Karpas-422 (cell line): ENCODE measurements at regions not wholly inside any gene's neighbourhood (a gene's known extent, or its start where the extent isn't known, plus 50 kb on each side); places are given as distances from the start of the nearest gene placed in this dataset.

ENCODE experiments used
- DNase-seq: peaks from one replicate; pipeline ENCODE4 v3.0.0-alpha.2; 2015
- H2AFZ ChIP-seq: fragments of 200-600 bp; sonication (generic); 2 replicates; pipeline ENCODE4 v1.6.1; 2014; ENCODE audit warnings: antibody characterized with exemption, low read length, mixed read lengths
- H3K27ac ChIP-seq: fragments of 200-600 bp; sonication (generic); 2 replicates; pipeline ENCODE4 v1.5.1; 2014; ENCODE audit warnings: mild to moderate bottlenecking, low read length, moderate library complexity
- H3K27me3 ChIP-seq: fragments of 200-600 bp; sonication (generic); 2 replicates; pipeline ENCODE4 v1.6.1; 2014; ENCODE audit warnings: low read length, mixed read lengths
- H3K36me3 ChIP-seq: fragments of 200-600 bp; sonication (generic); 2 replicates; pipeline ENCODE4 v1.6.1; 2014; ENCODE audit warnings: low read length, mixed read lengths; ENCODE audit not compliant: insufficient read depth
- H3K4me1 ChIP-seq: fragments of 200-600 bp; sonication (generic); 2 replicates; pipeline ENCODE4 v1.6.1; 2014; ENCODE audit warnings: mild to moderate bottlenecking, low read length, mixed read lengths
- H3K4me2 ChIP-seq: fragments of 200-600 bp; sonication (generic); 2 replicates; pipeline ENCODE4 v1.6.1; 2014; ENCODE audit warnings: low read length, low read depth, mild to moderate bottlenecking; ENCODE audit not compliant: poor library complexity, severe bottlenecking
- H3K4me3 ChIP-seq: fragments of 200-600 bp; sonication (generic); 2 replicates; pipeline ENCODE4 v1.5.1; 2014; ENCODE audit warnings: mild to moderate bottlenecking, antibody characterized with exemption, low read length, mixed read lengths
- H3K79me2 ChIP-seq: fragments of 200-600 bp; sonication (generic); 2 replicates; pipeline ENCODE4 v1.6.1; 2014; ENCODE audit warnings: mild to moderate bottlenecking, low read length, mixed read lengths
- H3K9ac ChIP-seq: fragments of 200-600 bp; sonication (generic); 2 replicates; pipeline ENCODE4 v1.6.0; 2014; ENCODE audit warnings: low read length
- H3K9me2 ChIP-seq: fragments of 200-600 bp; sonication (generic), shearing (Covaris generic); replicated peaks from 2 replicates; pipeline ENCODE4 v1.6.0; 2014; ENCODE audit warnings: mild to moderate bottlenecking, low read length, moderate library complexity; ENCODE audit not compliant: insufficient read depth
- H3K9me3 ChIP-seq: fragments of 300-700, 200-600 bp; sonication (generic); 2 replicates; pipeline ENCODE4 v1.6.1; 2014; ENCODE audit warnings: low read length, mixed read lengths
- H4K20me1 ChIP-seq: fragments of 200-600 bp; sonication (generic); 2 replicates; pipeline ENCODE4 v1.6.1; 2014; ENCODE audit warnings: mild to moderate bottlenecking, antibody characterized with exemption, low read length, low read depth; ENCODE audit not compliant: insufficient read depth

- no peaks in the 10 kb centered on the region for H3K9me3 ChIP-seq
- no peak overlapping the region for H3K4me3 ChIP-seq
- no peak overlapping the region for H2AFZ ChIP-seq
- H3K79me2 ChIP-seq, result no peaks in the 10 kb centered on the region
- no peaks in the 10 kb centered on the region for H3K27me3 ChIP-seq
- no peak overlapping the region for H3K9ac ChIP-seq
- no peak overlapping the region for H3K27ac ChIP-seq
- no peak for DNase-seq
- H3K4me2 ChIP-seq, result no peak overlapping the region
- H3K9me2 ChIP-seq, result no peaks in the 10 kb centered on the region
- no peaks in the 10 kb centered on the region for H4K20me1 ChIP-seq
- H3K4me1 ChIP-seq, result no peaks in the 10 kb centered on the region
- H3K36me3 ChIP-seq, result no peaks in the 10 kb centered on the region
Measured at GRCh38 chr2:120867290-120868241, 131.9 kb downstream of the GLI2 start.

- H3K4me3 ChIP-seq, result no peak overlapping the region
- no peak overlapping the region for H3K9ac ChIP-seq
- no peaks in the 10 kb centered on the region for H3K36me3 ChIP-seq
- H3K9me2 ChIP-seq, result no peaks in the 10 kb centered on the region
- H4K20me1 ChIP-seq, result no peaks in the 10 kb centered on the region
- no peaks in the 10 kb centered on the region for H3K27me3 ChIP-seq
- DNase-seq, result no peak
- H3K4me2 ChIP-seq, result no peak overlapping the region
- no peak overlapping the region for H3K27ac ChIP-seq
- no peaks in the 10 kb centered on the region for H3K4me1 ChIP-seq
- no peaks in the 10 kb centered on the region for H3K9me3 ChIP-seq
- H3K79me2 ChIP-seq, result no peaks in the 10 kb centered on the region
- H2AFZ ChIP-seq, result no peak overlapping the region
Measured at GRCh38 chr2:120868366-120868765, 132.7 kb downstream of the GLI2 start.

GRCh38 chr2:120869036-120869729 is 133.5 kb downstream of the GLI2 start:
- Histone ChIP-seq H3K9ac (no peak overlapping the region), H3K4me1 (no peaks in the 10 kb centered on the region), H3K27ac (no peak overlapping the region), H4K20me1 (no peaks in the 10 kb centered on the region), H3K79me2 (no peaks in the 10 kb centered on the region), H3K4me3 (no peak overlapping the region), H3K36me3 (no peaks in the 10 kb centered on the region), H3K4me2 (no peak overlapping the region), H3K9me2 (no peaks in the 10 kb centered on the region), H3K9me3 (no peaks in the 10 kb centered on the region), H3K27me3 (no peaks in the 10 kb centered on the region), H2AFZ (no peak overlapping the region)
- DNase-seq, result no peak

GRCh38 chr2:120869730-120870466 is 134.2 kb downstream of the GLI2 start:
- Histone ChIP-seq H4K20me1 (no peaks in the 10 kb centered on the region), H3K79me2 (no peaks in the 10 kb centered on the region), H3K27me3 (no peaks in the 10 kb centered on the region), H3K4me1 (no peaks in the 10 kb centered on the region), H3K27ac (no peak overlapping the region), H2AFZ (no peak overlapping the region), H3K9me3 (no peaks in the 10 kb centered on the region), H3K36me3 (no peaks in the 10 kb centered on the region), H3K9me2 (no peaks in the 10 kb centered on the region), H3K4me3 (no peak overlapping the region), H3K9ac (no peak overlapping the region), H3K4me2 (no peak overlapping the region)
- DNase-seq, result no peak

DNA sequence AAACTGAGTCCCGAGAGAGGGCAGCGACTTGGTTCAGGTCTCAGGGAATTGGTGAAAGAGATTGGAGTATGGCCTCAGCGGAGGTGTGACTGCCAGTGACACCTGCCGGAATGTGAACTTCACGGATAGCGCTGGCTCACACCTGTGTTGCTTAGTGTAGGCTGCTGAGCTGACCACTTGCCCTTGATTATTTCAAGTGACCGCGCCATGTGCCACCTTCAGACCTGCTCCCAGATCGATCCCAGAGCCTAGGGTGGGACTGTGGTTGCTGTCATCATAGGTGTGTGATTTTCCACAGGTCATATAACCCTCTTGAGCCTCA is 134.8 kb downstream of the GLI2 start:
- Histone ChIP-seq H3K27ac (no peak overlapping the region), H4K20me1 (no peaks in the 10 kb centered on the region), H3K79me2 (no peaks in the 10 kb centered on the region), H3K9me2 (no peaks in the 10 kb centered on the region), H3K4me2 (no peak overlapping the region), H3K36me3 (no peaks in the 10 kb centered on the region), H3K27me3 (no peaks in the 10 kb centered on the region), H3K4me1 (no peaks in the 10 kb centered on the region), H3K9ac (no peak overlapping the region), H2AFZ (no peak overlapping the region), H3K9me3 (no peaks in the 10 kb centered on the region), H3K4me3 (no peak overlapping the region)
- no peak for DNase-seq

DNA sequence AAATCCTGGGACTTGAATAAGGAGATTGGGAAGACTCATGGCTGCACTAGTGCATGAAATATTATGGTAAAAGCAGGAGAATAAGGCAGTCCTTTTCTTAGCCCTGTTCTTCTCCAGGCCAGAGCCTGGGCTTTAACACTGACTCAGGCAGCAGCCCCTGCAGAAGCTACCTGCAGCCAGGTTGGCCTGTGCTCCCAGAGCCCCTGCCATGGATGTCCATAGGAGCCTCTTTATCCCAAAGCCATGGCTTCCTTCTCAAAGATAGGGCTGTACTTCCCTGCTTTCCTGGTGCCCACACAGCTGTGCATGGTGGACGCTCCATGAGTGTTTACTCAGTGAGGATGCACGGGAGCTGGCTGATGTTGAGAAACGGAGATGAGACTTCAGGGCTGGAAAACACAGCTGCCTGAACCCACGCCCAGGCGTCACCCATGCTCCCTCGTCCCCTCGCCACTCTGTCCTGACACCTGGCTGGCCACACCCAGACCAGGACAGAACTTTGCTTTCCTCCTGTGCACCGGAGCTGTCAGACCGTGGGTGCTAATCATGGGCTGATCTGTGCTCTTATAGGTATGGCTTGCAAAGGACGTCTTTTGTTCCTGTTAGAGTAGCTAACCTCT is 135.5 kb downstream of the GLI2 start:
- Histone ChIP-seq H3K9me2 (no peaks in the 10 kb centered on the region), H4K20me1 (no peaks in the 10 kb centered on the region), H3K4me1 (no peaks in the 10 kb centered on the region), H3K27me3 (no peaks in the 10 kb centered on the region), H3K9ac (no peak overlapping the region), H3K36me3 (no peaks in the 10 kb centered on the region), H3K4me2 (no peak overlapping the region), H3K4me3 (no peak overlapping the region), H3K9me3 (no peaks in the 10 kb centered on the region), H3K79me2 (no peaks in the 10 kb centered on the region), H3K27ac (no peak overlapping the region), H2AFZ (no peak overlapping the region)
- no peak for DNase-seq

DNA sequence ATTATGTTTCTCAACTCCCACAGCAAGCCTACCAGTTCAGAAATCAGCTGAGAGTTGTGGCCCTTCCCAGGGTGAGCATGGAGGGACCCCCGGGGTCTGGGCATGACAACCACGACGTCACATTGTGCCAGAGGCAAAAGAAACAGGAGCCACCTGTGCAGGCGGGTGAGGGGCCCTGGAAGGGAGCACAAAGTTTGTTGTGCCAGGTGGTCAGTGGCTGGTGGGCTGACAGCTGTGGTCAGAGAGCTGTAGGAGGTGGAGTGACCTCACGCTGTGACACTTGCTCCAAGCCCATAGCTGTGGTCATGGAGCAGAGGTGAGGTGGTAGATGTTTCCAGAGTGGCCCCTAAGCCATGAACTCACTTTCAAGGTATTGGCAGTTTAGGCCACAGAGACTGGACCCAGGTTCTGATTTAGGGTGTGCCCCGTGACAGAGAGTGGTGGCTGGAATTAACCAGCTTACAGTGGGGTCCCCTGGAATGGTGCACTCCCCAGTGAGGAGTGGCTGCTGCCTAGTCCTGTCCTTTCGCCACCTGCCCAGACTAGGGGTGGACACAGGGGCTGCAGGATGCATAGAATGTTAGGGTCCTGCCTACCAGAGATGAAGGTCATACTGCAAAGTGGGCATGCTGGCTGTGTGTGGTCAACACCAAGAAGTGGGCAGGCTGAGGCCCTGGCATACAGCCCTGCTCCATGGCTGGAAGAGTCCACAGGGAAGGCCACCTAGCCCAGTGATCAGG is 136.4 kb downstream of the GLI2 start:
- Histone ChIP-seq H3K27me3 (no peaks in the 10 kb centered on the region), H3K4me3 (no peak overlapping the region), H3K4me1 (no peaks in the 10 kb centered on the region), H3K27ac (no peak overlapping the region), H3K36me3 (no peaks in the 10 kb centered on the region), H3K9me3 (no peaks in the 10 kb centered on the region), H4K20me1 (no peaks in the 10 kb centered on the region), H3K4me2 (no peak overlapping the region), H3K79me2 (no peaks in the 10 kb centered on the region), H3K9ac (no peak overlapping the region), H2AFZ (no peak overlapping the region), H3K9me2 (no peaks in the 10 kb centered on the region)
- DNase-seq, result no peak
